COLO829 (cell line): ENCODE measurements at regions not wholly inside any gene's neighbourhood (a gene's known extent, or its start where the extent isn't known, plus 50 kb on each side); places are given as distances from the start of the nearest gene placed in this dataset.

Experiments
- DNase-seq: peaks from one replicate; pipeline ENCODE4 v3.0.0; 2012; ENCODE audit warnings: low spot score

DNA sequence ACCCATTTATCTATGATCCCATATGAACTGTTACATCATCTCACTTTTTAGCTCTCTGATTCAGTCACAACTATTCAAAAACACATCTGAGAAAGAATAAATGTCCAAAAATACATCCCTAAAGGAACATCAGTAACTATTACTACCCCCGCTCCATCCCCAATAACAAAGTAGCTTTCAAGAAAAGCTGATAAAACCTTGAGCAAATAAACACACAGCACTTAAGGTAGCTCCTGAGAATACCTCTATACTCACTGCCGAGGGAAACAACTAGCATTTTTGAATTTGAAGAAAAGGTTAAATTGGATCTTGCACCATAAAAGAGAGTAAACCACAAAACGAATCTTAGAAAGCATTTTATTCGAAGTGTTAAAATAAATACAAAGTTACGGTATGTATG, 63.4 kb downstream of the PMAIP1 start:
- no peak for DNase-seq

DNA sequence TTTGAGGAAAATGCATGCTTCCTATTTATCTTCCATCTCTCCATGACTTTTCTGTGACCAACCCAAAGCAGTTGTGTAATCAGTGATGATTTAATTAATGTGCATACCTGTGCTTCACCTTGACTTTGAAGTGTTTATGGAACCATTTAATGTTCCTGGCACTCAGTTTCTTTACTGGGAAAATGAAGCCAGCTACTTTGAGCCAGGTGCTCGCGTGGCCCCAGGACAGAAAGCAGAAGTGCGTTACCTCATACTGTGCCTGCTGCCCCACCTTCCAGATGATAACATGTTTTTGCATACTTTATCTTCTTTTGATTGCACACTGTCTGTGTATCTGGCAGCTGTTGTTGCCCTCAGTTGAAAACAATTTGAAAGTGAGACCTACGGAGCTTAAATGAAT, 61.3 kb downstream of the PMAIP1 start:
- DNase-seq, result no peak

DNA sequence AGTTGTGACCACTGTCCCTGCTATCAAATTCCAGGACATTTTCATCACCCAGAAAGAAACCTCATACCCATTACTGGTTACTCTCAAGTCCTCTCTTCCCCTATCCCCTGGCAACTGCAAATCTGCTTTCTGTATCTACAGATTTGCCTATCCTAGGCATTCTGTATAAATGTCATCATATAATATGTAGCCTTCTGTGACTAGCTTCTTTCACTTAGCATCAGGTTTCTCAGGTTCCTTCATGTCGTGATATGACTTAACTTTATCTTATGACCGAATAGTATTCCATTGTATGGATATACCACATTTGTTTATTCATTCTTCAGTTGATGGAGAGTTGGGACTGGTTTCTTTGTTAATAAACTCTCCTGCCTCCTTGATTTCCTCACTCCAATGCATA, 60.5 kb downstream of the PMAIP1 start:
- no peak for DNase-seq

DNA sequence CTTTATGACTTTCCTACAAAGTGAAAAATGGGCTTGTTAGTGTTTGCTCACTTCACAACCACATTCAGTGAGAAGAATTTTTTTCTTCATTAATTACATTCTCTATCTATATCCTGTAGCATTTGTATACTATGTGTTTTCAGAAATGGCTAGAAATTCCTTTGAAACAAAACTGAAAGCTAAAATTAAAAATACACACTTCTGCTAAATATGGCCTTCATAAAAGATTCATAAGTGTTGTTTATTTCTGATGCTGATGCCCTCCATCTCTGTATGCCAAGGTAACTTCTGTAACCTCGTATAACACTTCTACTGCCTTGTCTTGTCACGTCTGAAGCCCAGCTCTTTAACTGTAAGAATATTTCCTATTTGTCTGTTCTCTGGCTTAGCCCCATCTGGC, 59.8 kb downstream of the PMAIP1 start:
- DNase-seq, result no peak

DNA sequence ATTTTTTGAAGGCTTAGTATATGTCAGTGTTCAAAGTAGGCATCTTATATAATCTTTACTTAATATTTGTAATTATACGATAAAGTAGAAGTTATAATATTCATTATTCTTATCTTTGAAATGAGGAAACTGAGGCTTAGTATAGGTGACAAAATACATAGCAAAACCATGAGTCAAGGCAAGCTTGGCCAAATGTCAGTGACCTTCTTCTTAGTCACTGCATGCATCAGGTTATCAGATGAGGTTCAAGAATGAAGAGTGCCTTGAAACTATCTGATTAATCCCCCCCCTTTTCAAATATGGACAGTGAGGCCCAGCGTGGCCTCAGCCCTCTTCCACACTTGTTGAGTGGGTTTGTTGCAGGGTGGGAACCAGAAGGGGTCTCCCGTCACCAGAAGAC, 59.3 kb downstream of the PMAIP1 start:
- DNase-seq, result no peak

DNA sequence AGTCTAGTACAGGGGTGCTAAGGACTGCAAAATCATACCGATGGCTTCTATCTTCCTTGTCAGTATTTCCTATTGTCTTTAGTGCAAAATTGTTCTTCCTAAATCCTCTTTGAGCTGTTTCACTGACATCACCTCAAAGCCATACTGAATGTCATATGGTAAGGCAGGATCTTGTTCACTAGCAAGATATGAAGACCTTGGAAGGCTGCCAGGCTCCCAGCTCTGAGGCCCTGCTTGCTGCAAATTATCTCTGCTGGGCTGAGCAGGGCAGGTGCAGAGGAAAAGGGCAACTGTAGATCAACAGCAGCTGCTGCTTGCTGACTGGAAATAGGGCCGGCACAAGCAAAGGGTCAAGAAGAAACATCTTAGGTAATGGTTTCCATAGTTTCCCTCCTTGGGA, 58.2 kb downstream of the PMAIP1 start:
- peak; percentile 3 for DNase-seq

DNA sequence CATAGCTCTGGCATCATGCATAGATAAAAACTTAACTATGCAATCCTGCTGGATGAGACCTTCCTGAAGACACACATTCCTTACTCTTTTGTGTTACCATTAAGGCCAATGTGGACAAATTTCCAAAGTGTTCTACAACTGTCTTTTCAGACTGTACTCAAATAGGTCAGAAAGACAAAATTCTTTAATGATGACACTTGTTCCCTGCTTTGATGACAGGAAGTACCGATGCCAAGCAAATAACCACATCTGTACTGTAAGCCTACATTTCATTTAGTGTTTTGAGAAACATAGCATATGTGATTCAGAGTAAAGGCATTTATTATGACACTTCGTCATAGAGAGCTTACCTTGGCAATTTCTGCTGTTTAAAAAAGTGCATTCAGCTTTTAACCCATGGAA, 55.0 kb downstream of the PMAIP1 start:
- peak; percentile 9 for DNase-seq

DNA sequence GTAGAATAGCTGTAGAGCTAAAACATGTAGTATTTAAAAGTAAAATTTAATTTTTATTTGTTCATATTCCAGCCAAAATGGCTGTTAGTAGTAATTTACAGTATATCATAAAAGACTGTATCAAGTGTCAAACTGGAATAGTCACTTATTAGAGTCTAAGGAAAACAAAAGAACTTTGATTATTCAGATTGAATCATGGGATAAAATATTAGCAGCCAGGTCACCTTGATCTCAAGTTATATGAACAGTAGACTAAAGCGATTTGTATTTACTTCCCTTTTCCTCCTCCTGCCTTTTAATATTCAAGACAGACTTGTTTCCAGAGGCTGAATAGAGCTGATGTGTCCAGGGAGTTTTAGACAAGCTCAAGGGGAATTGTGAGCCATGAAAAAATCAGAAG, 54.4 kb downstream of the PMAIP1 start:
- no peak for DNase-seq
